ENCODE measurements at regions not wholly inside any gene's neighbourhood (a gene's known extent, or its start where the extent isn't known, plus 50 kb on each side); places are given as distances from the start of the nearest gene placed in this dataset.

DNA sequence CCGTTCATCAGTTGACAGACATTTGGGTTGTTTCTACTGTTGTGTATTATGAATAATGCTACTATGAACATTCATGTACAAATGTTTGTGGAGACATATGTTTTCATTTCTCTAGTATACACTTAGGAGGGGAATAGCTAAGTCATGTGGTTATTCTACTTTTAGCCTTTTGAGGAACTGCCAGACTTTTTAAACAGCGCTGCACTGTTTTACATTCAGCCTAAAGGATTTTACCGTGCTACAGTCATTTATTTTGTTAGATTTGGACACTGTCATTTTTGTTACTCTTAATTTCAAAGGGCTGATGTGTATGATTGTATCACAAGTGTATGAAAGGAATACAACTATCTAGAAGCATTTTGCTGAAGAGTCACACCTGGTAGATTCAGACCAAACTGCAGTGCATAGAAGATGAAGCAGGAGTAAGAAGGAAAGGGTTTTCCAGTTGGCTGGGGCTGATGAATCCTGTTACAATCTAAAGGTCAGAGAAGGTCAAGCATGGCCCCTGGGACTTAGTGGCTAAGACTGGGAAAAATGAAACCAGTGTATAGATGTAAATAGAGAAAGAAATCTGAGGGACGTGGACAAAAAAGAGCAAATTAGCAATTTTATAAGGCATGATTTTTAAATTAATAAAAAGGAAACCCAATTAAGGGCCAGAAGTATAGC, 509.7 kb downstream of the PSAT1 start:
- no peak for DNase-seq
- H3K4me1 ChIP-seq: no peaks in the 10 kb centered on the region
- no peak for TF ChIP-seq CTCF (IDR thresholded peaks at IDR 0.05)
- H3K9me3 ChIP-seq: no peaks in the 10 kb centered on the region
- H3K4me3 ChIP-seq: no peak overlapping the region
- no peak overlapping the region for H3K27ac ChIP-seq
- intact Hi-C loops (cut with DNase I; ENCODE audit: low total_unique reads): no loop called here
- H3K36me3 ChIP-seq: no peaks in the 10 kb centered on the region
- no peaks in the 10 kb centered on the region for H3K27me3 ChIP-seq

- intact Hi-C loops (cut with DNase I; ENCODE audit: low total_unique reads): no loop called here
- no peak for DNase-seq
- Histone ChIP-seq H3K36me3 (no peaks in the 10 kb centered on the region), H3K27ac (no peak overlapping the region), H3K27me3 (no peaks in the 10 kb centered on the region), H3K4me1 (no peaks in the 10 kb centered on the region), H3K9me3 (no peaks in the 10 kb centered on the region), H3K4me3 (no peak overlapping the region)
- no peak for TF ChIP-seq CTCF (IDR thresholded peaks at IDR 0.05)
Observed at GRCh38 chr9:78807286-78807685, 510.4 kb downstream of the PSAT1 start.

DNA sequence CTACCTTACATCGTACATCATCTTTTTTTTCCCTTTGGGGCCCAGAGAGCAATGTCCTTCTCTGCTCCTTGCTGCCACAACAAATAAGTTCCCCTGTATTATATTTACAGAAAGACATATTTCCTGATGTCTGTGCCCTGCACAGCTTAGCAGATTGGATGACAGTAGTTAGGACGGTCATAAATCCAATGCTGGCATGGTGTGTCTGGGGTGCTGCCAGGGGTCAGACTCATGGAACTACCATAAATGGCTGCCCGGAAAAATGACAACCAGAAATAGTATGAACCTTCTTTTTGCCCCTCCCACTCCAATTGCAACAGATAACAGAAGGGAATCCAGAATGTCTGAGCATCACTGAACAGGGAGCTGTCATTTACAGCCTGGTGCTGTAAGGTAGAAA, 511.1 kb downstream of the PSAT1 start:
- DNase-seq: no peak

DNA sequence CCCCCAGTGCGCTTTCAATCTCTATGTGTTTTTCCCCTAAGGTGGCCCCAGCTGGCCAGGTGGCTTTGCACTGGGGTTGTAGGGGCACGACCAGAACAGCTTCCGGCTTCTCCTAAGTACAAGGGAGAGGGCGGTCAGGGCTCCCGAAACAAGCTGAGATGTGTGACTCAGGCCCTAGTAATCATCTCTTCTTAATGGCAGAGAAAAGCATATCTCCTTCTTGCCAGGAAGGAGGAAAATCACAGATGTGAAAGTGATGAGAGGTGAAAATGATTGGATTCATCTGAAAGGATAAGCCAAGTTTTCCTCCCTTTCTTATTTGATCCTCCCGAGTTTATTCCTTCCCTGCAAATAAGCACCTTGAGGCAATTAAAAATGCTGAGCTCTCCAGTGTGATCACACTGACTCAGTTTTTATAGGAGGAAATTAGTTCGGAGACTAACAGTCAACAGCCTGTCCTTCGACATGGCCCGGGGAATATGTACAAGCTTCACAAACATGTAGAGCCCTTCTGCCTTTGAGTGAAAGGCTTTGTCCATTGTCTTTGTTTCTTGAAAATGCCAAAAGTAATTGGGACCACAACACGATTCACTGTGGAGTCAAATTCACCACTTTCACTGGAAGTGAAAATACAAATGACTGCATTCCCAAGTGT, 514.8 kb downstream of the PSAT1 start:
- H3K4me1 ChIP-seq: no peaks in the 10 kb centered on the region
- no peak overlapping the region for H3K4me3 ChIP-seq
- H3K27me3 ChIP-seq: no peaks in the 10 kb centered on the region
- intact Hi-C loops (cut with DNase I; ENCODE audit: low total_unique reads): no loop called here
- H3K9me3 ChIP-seq: no peaks in the 10 kb centered on the region
- TF ChIP-seq CTCF (IDR thresholded peaks at IDR 0.05): no peak
- H3K36me3 ChIP-seq: no peaks in the 10 kb centered on the region
- no peak for DNase-seq
- H3K27ac ChIP-seq: no peak overlapping the region

More for the DNA sequence above, 511.1 kb downstream of the PSAT1 start:
- H3K9me3 ChIP-seq: no peaks in the 10 kb centered on the region
- no peaks in the 10 kb centered on the region for H3K27me3 ChIP-seq
- no peaks in the 10 kb centered on the region for H3K4me1 ChIP-seq
- H3K36me3 ChIP-seq: no peaks in the 10 kb centered on the region
- intact Hi-C loops (cut with DNase I; ENCODE audit: low total_unique reads): no loop called here
- H3K4me3 ChIP-seq: no peak overlapping the region
- no peak overlapping the region for H3K27ac ChIP-seq
- TF ChIP-seq CTCF (IDR thresholded peaks at IDR 0.05): no peak

- no peak for TF ChIP-seq CTCF (IDR thresholded peaks at IDR 0.05)
- H3K36me3 ChIP-seq: no peaks in the 10 kb centered on the region
- no peak overlapping the region for H3K4me3 ChIP-seq
- intact Hi-C loops (cut with DNase I; ENCODE audit: low total_unique reads): no loop called here
- DNase-seq: no peak
- no peak overlapping the region for H3K27ac ChIP-seq
- H3K27me3 ChIP-seq: no peaks in the 10 kb centered on the region
- no peaks in the 10 kb centered on the region for H3K9me3 ChIP-seq
- no peaks in the 10 kb centered on the region for H3K4me1 ChIP-seq
Observed at GRCh38 chr9:78812665-78813064, 515.7 kb downstream of the PSAT1 start.
